Thoracic aorta (tissue), 2 donors: ENCODE measurements at regions not wholly inside any gene's neighbourhood (a gene's known extent, or its start where the extent isn't known, plus 50 kb on each side); places are given as distances from the start of the nearest gene placed in this dataset.
A peak's percentile ranks its signal among the peaks of the same experiment; 100 is the strongest.

Experiments
- ATAC-seq: fragments of 150-250 bp; one replicate; pipeline ENCODE4 v1.8.0; 2017; ENCODE audit warnings: low read depth; ENCODE audit not compliant: insufficient number of reproducible peaks, low FRiP score
- DNase-seq: peaks from one replicate; pipeline ENCODE4 v3.0.0-alpha.2; 2020; ENCODE audit warnings: low spot score
- H3K27ac ChIP-seq, 2 donors: fragments of 200-600 bp; sonication (generic); 1 replicate in 1 of 2; 2 replicates in 1 of 2; pipeline ENCODE4 v1.5.1; 2016; ENCODE audit warnings: mild to moderate bottlenecking in 2 of 2, moderate library complexity in 2 of 2
- H3K27me3 ChIP-seq: fragments of 200-600 bp; sonication (generic); replicated peaks from 2 replicates; pipeline ENCODE4 v1.6.0; 2016; ENCODE audit warnings: mild to moderate bottlenecking; ENCODE audit not compliant: insufficient read depth
- H3K36me3 ChIP-seq: fragments of 200-600 bp; sonication (generic); one replicate; pipeline ENCODE4 v1.5.1; 2016
- H3K4me1 ChIP-seq, 2 donors: fragments of 200-600 bp; sonication (generic); 1 replicate in 1 of 2; 2 replicates in 1 of 2; pipeline versions ENCODE4 v1.5.1 to v1.6.0; 2016; ENCODE audit warnings: low read depth in 2 of 2, mild to moderate bottlenecking in 1 of 2; ENCODE audit not compliant: control insufficient read depth in 1 of 2
- H3K4me3 ChIP-seq: fragments of 200-600 bp; sonication (generic); 2 replicates; pipeline ENCODE4 v1.5.1; 2016; ENCODE audit warnings: mild to moderate bottlenecking
- H3K9me3 ChIP-seq: fragments of 200-600 bp; sonication (generic); 2 replicates; pipeline ENCODE4 v1.5.1; 2016
- TF ChIP-seq, protein P1 (sequence below): fragments of 200-600 bp; sonication (generic); IDR thresholded peaks from one replicate; pipeline ENCODE4 v1.5.1; 2019; ENCODE audit warnings: antibody characterized with exemption

DNA sequence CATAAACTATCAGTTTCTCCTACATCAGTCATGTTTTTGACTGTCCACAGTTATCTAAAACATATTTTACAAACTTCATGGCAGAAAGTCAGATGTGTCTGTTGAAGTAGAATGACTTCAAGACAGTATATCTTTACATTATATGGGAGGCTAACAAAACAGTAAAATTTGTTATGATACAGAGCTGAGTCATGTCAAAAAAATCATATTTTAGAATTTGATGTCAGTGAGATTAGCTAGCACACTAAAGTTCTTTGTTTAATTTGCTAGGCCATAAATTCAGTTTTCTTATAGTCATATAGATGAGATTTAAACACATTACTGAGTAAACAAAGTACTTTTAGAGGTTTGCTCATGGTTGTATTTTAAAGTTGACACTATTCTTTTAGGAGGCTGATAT, 80.3 kb upstream of the IGSF10 start:
- no peak overlapping the region for H3K27ac ChIP-seq

DNA sequence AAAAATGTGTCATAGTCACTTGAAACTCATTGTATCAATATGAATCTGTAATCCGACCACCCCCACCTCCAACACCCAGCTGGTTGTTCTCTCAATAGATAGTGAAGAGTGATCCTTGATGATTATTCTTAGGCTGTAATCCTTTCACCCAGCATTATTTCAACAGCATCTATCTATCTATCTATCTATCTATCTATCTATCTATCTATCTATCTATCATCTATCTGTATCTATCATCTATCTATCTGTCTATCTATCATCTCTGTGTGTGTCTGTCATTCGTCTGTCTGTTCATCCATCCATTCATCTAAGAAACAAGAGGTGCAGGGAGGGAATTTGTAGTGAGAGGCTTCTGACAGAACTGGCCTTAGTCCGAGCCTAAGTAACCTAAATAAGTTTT, 78.7 kb upstream of the IGSF10 start:
- no peaks in the 10 kb centered on the region for H3K36me3 ChIP-seq
- DNase-seq (no peak), ATAC-seq (no peak)
- H3K27ac ChIP-seq, result peak overlapping the region; percentile 63 to 74
- H3K4me3 ChIP-seq, result no peak overlapping the region
- TF ChIP-seq, protein P1, sequence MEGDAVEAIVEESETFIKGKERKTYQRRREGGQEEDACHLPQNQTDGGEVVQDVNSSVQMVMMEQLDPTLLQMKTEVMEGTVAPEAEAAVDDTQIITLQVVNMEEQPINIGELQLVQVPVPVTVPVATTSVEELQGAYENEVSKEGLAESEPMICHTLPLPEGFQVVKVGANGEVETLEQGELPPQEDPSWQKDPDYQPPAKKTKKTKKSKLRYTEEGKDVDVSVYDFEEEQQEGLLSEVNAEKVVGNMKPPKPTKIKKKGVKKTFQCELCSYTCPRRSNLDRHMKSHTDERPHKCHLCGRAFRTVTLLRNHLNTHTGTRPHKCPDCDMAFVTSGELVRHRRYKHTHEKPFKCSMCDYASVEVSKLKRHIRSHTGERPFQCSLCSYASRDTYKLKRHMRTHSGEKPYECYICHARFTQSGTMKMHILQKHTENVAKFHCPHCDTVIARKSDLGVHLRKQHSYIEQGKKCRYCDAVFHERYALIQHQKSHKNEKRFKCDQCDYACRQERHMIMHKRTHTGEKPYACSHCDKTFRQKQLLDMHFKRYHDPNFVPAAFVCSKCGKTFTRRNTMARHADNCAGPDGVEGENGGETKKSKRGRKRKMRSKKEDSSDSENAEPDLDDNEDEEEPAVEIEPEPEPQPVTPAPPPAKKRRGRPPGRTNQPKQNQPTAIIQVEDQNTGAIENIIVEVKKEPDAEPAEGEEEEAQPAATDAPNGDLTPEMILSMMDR, result no peak
- peaks cover 22 to 38% of the 10 kb centered on the region in 2 donors for H3K4me1 ChIP-seq
- no peaks in the 10 kb centered on the region for H3K27me3 ChIP-seq
- H3K9me3 ChIP-seq, result no peaks in the 10 kb centered on the region

More for the DNA sequence above, 80.3 kb upstream of the IGSF10 start:
- Histone ChIP-seq H3K4me1 (peaks cover 22 to 32% of the 10 kb centered on the region in 2 donors), H3K9me3 (no peaks in the 10 kb centered on the region), H3K27me3 (no peaks in the 10 kb centered on the region), H3K36me3 (no peaks in the 10 kb centered on the region), H3K4me3 (no peak overlapping the region)
- no peak for DNase-seq
- TF ChIP-seq, protein P1, result no peak
- no peak for ATAC-seq

DNA sequence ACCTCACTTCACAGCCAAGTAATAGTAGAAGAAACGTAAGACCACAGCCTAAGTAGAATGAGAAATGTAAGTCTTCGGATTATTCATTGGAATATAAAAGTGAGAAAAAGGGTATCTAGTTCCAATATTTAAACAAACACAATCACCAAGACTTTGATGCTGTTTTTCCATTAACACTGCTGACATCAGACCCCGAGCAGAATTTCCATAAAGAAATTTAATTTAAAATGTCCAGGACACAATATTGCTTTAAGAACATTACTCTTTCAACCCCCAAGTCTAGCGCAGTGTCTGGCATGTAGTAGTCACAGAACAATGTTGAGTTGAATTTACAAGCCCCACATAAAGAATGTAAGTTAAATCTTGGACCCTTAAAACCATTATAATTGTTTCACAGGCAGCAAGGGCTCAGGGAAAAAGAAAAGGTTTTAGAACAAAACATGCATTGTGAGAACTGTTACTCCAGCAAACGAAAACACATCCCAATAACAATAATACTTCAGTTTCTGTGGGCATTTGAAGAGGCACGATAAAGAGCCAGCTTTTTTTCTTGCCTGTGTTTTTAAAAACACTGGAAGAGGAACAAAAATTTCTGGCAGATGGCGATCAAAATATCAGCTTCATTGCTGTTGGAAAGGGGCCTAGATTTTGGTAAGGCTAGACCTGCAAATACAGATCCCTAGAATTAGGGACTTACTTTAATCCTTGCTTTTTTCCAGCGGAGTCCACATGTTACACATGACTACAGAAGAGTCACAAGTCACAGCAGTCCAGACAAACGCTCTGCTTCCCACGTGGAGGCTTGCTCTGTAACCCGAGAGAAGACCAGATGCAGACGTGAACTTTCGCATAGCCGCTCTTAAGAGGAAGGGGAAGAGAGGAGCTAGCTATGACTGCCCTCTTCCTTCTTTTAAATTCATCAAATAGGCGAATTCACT, 77.9 kb upstream of the IGSF10 start:
- TF ChIP-seq, protein P1, result no peak
- H3K27ac ChIP-seq, result peak overlapping the region; percentile 74 to 76
- peak overlapping the region; percentile 50 for H3K4me3 ChIP-seq
- DNase-seq, result no peak
- no peaks in the 10 kb centered on the region for H3K27me3 ChIP-seq
- H3K4me1 ChIP-seq, result peaks cover 22 to 38% of the 10 kb centered on the region in 2 donors
- no peak for ATAC-seq
- no peaks in the 10 kb centered on the region for H3K36me3 ChIP-seq
- no peaks in the 10 kb centered on the region for H3K9me3 ChIP-seq

DNA sequence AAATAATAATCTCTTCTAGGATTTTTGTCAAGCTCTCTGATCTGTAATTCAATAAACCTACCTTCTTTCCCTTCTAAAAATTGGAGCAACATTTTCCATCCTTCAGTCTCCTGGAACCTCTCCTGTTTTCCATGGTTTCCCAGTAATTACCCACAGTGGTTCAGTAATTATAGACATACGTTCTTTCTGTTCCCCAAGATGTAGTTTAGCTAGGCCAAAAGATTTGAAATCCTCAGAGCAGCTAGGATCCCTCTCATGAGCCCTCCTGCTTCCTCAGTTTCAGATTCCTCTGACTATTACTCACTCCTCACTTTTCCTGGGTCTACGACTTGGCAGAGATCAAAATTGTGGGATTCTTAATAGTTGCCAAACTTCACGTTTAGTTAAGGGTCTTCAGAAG, 76.9 kb upstream of the IGSF10 start:
- TF ChIP-seq, protein P1, result no peak
- Histone ChIP-seq H3K4me3 (no peak overlapping the region), H3K9me3 (no peaks in the 10 kb centered on the region)

DNA sequence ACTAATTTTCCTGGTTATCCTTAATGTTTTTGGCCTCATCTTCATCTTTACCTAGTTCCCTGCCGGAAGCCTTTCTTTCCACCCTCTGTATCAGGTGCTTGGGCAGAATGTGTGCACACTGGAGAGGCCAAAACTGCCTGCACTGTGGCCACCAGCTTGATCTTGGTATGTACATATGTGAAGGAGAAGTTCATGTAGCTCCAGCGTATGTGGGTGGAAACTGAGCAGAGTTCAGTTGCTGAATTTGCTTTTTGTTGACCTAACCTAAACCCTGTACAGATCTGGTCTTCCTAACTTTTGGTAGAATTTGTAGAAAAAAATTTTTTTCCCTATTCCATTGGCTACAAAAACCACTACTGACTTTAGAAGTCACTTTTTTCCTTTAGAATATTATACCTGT, 65.9 kb upstream of the IGSF10 start:
- no peak overlapping the region for H3K27ac ChIP-seq
- peaks cover 0 to 17% of the 10 kb centered on the region in 2 donors for H3K4me1 ChIP-seq
- H3K9me3 ChIP-seq, result no peaks in the 10 kb centered on the region
- no peaks in the 10 kb centered on the region for H3K36me3 ChIP-seq
- H3K27me3 ChIP-seq, result no peaks in the 10 kb centered on the region
- DNase-seq, result no peak
- TF ChIP-seq, protein P1, result no peak
- no peak overlapping the region for H3K4me3 ChIP-seq
- ATAC-seq, result no peak

More for the DNA sequence above, 76.9 kb upstream of the IGSF10 start:
- Histone ChIP-seq H3K36me3 (no peaks in the 10 kb centered on the region), H3K27me3 (no peaks in the 10 kb centered on the region), H3K4me1 (peaks cover 22 to 40% of the 10 kb centered on the region in 2 donors), H3K27ac (peak overlapping the region; percentile 74 to 76)
- ATAC-seq, result no peak
- no peak for DNase-seq
